ENCODE measurements at regions not wholly inside any gene's neighbourhood (a gene's known extent, or its start where the extent isn't known, plus 50 kb on each side); places are given as distances from the start of the nearest gene placed in this dataset.
A peak's percentile ranks its signal among the peaks of the same experiment; 100 is the strongest.

DNA sequence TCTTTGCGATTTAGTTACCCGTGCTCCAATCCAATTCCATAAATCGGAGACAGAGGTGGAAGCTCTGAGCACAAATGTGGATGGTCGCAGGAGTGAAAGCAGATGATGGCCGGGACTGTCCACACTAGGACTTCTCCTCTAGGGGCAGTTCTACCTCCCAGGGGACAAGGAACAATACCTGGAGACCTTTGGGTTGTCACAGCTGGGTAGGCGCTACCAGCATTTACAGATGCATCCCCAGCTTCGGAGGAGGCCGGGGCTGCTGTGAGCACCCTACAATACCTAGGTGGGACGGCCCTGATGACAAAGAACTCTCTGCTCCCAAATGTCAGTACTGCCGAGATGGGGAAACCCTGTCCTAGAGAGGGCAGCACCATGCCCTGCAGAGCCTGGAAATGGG lies 195.9 kb upstream of the CDH4 start:
- no peak for TF ChIP-seq CTCF (IDR thresholded peaks at IDR 0.05; ENCODE audit: borderline replicate concordance, extremely low read depth, insufficient read depth)
- no peaks in the 10 kb centered on the region for H3K36me3 ChIP-seq (ENCODE audit: control insufficient read depth in 2 of 3, insufficient read depth in 3 of 3, low read length in 3 of 3)
- H3K27ac ChIP-seq (ENCODE audit: low read depth in 2 of 2, low read length in 2 of 2), result no peak overlapping the region
- H3K9me3 ChIP-seq (ENCODE audit: control insufficient read depth in 2 of 3, insufficient read depth in 1 of 3, low read length in 3 of 3), result peaks cover 0 to under 1% (median 0%) of the 10 kb centered on the region in 3 donors
- no peak overlapping the region for H3K9ac ChIP-seq (ENCODE audit: low read length in 3 of 3)
- H3K4me3 ChIP-seq (ENCODE audit: low read length in 3 of 3), result no peak overlapping the region
- H3K27me3 ChIP-seq (ENCODE audit: control insufficient read depth, insufficient read depth, low read length), result no peaks in the 10 kb centered on the region
- no peak for FAIRE-seq
- intact Hi-C loops (cut with DNase I), result no loop called here
- no peaks in the 10 kb centered on the region for H3K4me1 ChIP-seq (ENCODE audit: control insufficient read depth in 2 of 3, insufficient read depth in 2 of 3, low read depth in 1 of 3, low read length in 3 of 3)
- DNase-seq, result no peak

GRCh38 chr20:61056627-61057442 lies 195.2 kb upstream of the CDH4 start:
- intact Hi-C loops (cut with DNase I), result no loop called here
- no peak overlapping the region for H3K27ac ChIP-seq (ENCODE audit: low read depth in 2 of 2, low read length in 2 of 2)
- no peak for TF ChIP-seq CTCF (IDR thresholded peaks at IDR 0.05; ENCODE audit: borderline replicate concordance, extremely low read depth, insufficient read depth)
- no peaks in the 10 kb centered on the region for H3K36me3 ChIP-seq (ENCODE audit: control insufficient read depth in 2 of 3, insufficient read depth in 3 of 3, low read length in 3 of 3)
- FAIRE-seq (no peak), DNase-seq (peak in 2 of 5 donors; percentile 13 to 33)
- no peaks in the 10 kb centered on the region for H3K4me1 ChIP-seq (ENCODE audit: control insufficient read depth in 2 of 3, insufficient read depth in 2 of 3, low read depth in 1 of 3, low read length in 3 of 3)
- no peak overlapping the region for H3K9ac ChIP-seq (ENCODE audit: low read length in 3 of 3)
- H3K27me3 ChIP-seq (ENCODE audit: control insufficient read depth, insufficient read depth, low read length), result no peaks in the 10 kb centered on the region
- no peak overlapping the region for H3K4me3 ChIP-seq (ENCODE audit: low read length in 3 of 3)
- peaks cover 0 to 4% (median 0%) of the 10 kb centered on the region in 3 donors for H3K9me3 ChIP-seq (ENCODE audit: control insufficient read depth in 2 of 3, insufficient read depth in 1 of 3, low read length in 3 of 3)

GRCh38 chr20:61057443-61058121 lies 194.5 kb upstream of the CDH4 start:
- FAIRE-seq (no peak), DNase-seq (no peak)
- Histone ChIP-seq H3K27me3 (ENCODE audit: control insufficient read depth, insufficient read depth, low read length) (no peaks in the 10 kb centered on the region), H3K4me1 (ENCODE audit: control insufficient read depth in 2 of 3, insufficient read depth in 2 of 3, low read depth in 1 of 3, low read length in 3 of 3) (no peaks in the 10 kb centered on the region), H3K4me3 (ENCODE audit: low read length in 3 of 3) (no peak overlapping the region), H3K36me3 (ENCODE audit: control insufficient read depth in 2 of 3, insufficient read depth in 3 of 3, low read length in 3 of 3) (no peaks in the 10 kb centered on the region), H3K27ac (ENCODE audit: low read depth in 2 of 2, low read length in 2 of 2) (no peak overlapping the region), H3K9ac (ENCODE audit: low read length in 3 of 3) (no peak overlapping the region), H3K9me3 (ENCODE audit: control insufficient read depth in 2 of 3, insufficient read depth in 1 of 3, low read length in 3 of 3) (peaks cover 0 to 4% (median 0%) of the 10 kb centered on the region in 3 donors)
- intact Hi-C loops (cut with DNase I), result no loop called here
- no peak for TF ChIP-seq CTCF (IDR thresholded peaks at IDR 0.05; ENCODE audit: borderline replicate concordance, extremely low read depth, insufficient read depth)

All from kidney (tissue), 13 donors.